Stimulated activated naive CD4-positive, alpha-beta T cell treated with Interleukin-2 at 50 U/mL for 16 hours (primary cell): ENCODE measurements at regions not wholly inside any gene's neighbourhood (a gene's known extent, or its start where the extent isn't known, plus 50 kb on each side); places are given as distances from the start of the nearest gene placed in this dataset.
"Not testable (repeated sequence)": the region's sequence is repeated elsewhere in the genome, so short reads cannot be mapped to it uniquely, and the experiment has no call there.

Source experiments
- DNase-seq: peaks from one replicate; lab custom pipeline; 2025; lab: John Stamatoyannopoulos, UW

DNA sequence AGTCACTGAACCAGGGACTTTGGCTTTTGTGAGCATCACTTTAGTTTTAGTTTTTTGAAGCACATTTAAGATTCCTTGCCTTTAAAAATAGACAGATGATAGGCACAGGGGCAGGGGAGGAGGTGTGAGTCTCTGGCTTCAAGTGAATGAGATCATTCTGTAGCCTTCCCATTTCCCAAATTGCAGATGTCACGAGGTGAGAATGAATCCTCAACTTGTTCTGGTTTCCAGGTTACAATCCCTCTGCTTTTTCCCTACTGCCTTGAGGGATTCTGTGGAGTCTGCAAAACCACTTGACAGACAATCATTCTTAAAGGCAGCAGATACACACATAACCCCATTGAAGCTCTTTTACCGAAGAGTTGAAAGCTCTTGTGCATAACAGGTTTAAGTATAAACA lies 332.4 kb downstream of the DMAC1 start:
- DNase-seq: no peak

DNA sequence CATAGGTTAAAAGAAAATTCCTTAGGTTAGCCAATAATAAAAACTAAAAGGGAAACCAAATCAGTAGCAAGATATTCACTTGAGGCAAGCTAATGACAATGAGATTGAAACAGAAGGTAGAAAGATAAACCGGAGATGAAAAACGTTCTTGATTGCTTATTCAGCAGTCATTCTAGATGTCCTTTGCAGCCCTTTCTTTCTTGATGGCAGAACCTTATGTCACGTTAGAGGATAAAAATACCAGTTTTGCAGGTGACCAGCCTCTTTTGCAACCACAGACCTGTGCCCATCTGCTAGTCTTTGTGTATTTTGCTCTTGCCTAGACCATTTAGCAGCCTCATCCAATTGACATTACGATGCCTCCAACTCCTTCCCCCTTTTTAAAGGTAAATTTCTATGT lies 337.8 kb downstream of the DMAC1 start:
- DNase-seq: no peak

DNA sequence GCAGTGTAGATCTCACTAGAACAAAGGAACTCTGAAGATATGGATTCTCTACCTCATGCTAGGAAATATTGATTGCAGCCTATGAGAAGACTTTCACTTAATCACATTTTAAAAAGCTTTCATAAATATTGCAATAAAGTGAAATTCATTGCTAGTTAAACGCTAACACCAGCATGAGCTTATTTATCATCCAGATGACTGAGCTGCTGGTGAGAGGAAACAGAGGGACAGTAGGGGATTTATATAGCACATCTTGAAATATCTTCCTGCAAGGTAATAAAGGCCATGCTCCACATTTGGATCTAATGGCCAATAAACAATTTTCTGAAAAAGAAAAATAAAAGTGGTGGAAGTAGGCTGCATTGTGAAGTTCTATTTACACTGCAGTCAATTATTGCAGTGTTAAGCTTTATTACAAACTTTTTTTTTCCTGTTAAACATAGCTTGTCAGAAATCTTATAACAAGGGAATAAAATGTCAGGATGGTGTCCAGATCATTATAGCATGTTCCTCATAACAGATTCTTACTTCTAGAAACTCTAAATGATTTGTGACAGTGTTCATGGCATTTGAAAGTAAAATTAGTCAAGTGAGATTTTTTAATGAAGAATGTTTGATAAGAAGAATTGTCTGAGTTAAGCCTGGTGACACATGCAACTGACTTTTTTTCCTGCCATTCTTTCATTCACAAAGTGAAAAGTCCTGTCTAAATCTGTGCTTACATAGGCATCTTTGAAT lies 342.6 kb downstream of the DMAC1 start:
- DNase-seq: no peak

DNA sequence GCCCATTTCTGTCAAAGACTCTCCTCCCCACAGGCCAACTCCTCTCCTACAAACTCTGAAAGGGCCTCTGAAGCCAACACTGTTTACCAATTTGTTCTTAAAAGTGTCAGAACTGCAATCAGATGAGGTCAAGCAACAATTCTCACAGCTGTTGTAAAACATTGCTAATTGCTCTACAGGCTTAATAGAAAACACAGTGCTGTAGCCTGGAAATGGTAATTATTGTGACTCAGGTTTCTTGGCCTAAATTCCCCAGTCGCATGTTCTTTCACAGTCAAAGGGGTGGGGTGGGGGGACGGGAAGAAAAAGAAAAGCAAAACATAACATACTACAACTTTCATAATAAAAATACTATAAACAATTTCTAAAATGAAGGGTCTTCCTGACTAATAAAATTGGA lies 343.2 kb downstream of the DMAC1 start:
- DNase-seq: no peak

DNA sequence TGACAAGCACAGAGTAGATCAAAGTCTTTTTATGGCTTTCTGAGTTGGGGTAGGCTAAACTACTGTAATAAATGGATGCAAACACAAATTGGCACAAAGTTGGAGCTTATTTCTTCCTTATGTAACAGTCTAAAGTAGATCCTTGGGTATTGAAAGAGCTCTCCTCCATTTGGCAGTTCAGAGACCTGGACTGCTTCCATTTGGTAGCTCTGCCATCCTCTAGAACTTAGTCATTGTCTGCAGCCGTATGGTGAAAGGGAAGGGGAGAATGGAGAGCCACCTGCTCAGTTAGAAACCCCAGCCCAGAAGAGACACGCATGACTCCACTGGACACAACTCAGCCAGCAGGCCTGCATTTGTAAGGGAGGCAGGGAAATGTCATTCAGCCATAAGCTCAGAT lies 345.0 kb downstream of the DMAC1 start:
- DNase-seq: no peak

DNA sequence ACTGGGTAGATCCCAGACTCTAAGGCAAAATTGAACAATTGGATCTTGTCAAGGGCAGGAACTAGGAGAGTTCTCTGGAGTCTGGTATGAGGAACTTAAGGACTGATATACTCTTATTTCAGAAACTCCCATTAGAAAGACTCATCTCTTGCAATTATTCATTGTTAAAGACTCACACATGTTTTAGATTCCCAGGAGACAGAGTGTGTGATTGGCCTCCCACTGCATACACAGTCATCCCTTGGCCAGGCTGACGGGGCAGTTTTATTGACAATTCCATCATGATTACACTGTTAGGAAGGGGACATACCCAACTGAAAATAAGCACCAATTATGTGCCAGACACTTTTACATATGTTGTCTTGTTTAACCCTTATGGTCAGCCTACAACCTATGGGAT lies 347.2 kb downstream of the DMAC1 start:
- DNase-seq: no peak

DNA sequence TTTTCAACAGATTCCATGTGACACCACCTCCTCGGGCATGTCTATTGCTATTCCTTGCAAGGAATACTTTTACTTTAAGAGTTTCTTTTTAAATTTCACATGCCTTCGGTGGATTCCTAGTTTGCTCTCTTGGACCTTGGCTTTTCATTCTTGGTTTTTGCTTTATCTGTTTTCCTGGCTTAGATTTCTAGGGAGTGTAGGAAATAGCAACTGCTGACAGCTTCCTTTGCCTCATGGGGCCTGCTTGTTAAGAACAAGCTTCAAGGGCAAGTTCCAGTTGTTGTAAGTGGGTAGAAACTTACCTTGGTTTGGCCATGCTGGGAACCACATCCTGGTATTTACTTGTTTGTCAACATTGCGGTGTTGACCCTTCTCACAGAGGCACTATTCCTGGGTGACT lies 348.5 kb downstream of the DMAC1 start:
- DNase-seq: no peak

DNA sequence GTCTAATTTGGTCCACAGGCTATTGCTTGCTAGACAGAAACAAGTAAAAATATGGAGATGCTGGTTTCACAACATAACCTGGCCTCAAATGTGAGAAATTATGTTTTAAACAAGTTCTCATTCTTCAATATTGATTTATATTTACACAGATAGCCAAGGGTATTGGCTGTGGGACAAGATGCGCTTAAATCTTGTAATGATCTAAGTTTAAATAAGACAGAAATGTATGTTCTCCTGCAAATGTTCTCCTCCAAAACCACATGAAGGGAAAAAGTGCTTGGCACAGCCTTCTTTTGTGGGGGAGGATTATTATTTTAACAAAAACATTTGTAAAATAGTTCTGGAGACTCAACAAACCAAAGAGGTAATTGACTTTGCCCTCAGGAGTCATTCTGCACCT lies 356.0 kb downstream of the DMAC1 start:
- DNase-seq: no peak

DNA sequence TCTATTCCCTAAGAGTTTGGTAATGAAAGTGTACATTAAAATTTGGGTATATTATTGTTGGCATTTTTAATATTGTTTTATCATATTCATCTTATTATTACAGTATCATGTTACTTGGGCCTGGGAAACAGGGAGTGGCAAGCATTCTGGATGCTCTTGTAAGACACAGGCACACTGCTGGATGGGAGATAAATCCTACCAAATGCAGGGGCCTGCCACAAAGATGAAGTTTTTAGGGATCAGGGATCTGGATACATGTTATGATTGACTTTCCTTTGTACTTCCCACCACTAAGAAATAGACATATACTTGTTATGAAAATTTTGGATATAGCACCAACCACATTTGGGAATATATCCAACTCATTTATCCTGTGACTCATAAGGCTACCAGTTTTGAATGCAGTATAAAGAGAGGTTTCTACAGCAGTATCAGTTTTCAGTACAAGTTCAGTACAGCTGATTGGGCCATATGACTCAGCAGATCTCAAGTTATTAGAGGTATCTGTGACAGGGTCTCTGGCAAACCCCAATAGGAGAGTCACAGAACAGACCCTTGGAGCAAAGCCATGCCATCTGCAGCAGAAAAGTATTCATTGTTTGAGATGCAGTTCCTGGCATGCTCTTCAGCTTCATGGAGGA lies 360.1 kb downstream of the DMAC1 start:
- DNase-seq: no peak

DNA sequence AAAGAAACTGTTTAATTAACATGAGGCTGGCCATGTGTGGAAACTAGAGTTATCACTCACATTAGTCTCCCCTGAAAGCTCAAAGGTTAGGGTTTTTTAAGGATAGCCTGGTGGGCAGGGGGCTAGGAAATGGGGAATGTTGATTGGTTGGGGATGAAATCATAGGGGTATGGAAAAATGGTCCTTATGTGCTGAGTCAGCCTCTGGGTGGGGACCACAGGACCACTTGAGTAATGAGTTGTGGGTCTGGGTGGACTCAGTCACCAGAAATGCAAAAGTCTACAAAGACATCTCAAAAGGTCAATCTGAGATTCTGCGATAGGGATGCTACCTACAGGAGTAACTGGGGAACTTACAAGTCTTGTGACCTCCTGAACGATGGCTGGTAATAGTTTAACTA lies 362.8 kb downstream of the DMAC1 start:
- DNase-seq: no peak

DNA sequence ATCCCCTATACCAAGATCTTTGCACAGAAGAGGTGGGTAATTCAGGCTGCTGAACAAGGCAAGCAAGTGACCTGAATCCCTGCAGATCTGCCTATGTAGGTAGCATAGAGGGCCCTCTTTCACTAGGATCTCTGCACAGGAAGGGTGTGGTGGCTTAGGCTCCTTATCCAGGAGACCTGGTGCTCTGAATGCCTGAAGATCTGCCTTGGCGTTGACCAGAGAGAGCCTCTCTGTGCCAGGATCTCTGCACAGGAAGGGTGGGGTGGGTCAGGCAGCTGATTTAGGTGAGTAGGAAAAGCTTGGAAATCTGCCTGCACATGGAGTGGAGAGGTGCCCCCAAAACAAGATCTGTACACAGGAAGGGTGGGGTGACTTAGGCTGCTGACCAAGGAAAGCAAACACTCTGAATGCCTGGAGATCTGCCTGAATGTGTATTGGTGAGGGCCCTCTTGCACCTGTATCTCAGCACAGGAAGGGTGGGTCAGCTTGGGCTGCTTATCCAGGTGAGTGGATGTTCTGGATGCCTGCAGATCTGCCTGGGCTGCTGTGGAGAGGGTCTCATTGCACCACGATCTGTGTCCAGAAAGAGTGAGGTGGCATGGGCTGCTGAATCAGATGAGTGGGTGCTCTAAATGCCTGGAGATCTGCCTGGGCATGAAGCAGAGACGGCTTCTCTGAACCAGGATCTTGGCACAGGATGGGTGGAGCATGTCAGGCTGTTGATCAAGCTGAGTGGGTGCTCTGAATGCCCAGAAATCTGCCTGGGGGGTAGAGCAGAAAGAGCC lies 365.9 kb downstream of the DMAC1 start:
- DNase-seq: no peak

DNA sequence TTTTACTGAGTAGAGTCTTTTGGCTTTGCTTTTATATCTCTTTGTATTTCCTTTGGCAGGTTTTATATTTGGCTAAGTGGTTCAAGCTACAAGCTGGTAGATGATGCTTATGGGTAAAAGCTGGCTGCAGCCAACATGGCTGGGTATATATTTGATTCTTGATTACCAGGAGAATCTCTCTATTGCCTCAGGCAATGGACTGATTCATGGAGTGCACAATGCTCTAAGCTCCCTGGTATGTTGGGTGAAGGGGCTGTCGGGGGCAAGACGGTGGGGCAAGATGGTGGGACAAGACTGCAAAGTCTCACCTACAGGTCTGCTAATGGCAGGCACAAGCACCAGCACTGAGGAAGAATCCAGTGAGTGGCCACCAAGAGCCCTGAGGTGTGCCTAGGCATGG lies 366.6 kb downstream of the DMAC1 start:
- no peak for DNase-seq

DNA sequence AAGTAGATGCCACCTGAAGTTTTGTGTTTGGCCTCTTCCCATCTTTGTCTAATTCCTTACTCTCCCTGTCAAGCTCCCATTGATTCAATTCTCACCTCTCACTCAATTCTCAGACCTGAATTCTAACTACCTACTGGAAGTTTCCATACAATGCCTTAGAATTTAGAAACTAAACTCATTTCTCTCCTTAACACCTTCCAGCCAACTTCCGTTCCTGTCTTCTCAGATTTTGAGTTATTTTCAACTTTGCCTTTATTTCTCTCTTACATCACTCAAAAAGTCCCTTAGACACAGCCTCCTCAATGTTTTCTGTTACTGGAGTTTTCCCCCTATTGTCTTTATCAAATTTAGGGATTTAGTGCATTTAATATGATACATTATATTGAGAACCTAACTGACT lies 382.2 kb downstream of the DMAC1 start:
- DNase-seq: not testable (repeated sequence)

DNA sequence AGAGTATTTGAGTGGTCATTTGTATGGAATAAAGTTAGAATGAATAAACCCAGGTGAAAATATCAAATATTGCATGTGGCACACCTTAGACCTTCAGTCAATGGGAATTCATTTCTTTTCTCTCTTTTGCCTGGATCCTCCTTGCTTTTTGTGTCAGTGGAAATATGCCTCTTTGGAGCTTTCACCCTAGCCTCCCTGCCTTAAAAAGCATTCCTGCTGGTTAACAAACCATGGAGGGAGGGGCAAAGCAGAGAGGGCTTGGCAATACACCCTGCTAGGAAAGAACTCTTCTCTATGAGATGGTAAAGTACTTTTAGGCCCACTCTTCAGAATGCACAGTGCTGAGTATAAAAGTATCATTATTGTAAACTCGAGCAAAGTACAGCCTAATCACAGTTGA lies 383.7 kb downstream of the DMAC1 start:
- DNase-seq: no peak

DNA sequence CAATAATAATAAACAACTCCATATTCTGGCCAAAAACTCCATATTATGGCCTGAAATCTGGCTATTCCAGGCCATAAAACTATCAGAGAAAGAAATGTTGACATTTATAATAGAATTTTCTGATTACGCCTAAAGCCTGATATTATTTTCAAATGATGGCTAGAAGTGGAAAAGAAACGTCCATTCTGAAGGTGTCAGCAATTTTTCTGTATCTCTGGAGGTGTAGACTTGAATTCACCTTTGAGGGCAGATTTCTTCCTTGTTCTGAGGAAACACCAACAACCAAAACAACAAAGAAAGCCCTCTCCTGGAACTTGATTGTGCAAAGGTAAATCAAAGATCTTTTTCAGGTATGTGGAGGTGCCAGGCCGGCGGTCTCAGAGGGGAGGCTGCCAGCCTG lies 390.7 kb downstream of the DMAC1 start:
- no peak for DNase-seq

DNA sequence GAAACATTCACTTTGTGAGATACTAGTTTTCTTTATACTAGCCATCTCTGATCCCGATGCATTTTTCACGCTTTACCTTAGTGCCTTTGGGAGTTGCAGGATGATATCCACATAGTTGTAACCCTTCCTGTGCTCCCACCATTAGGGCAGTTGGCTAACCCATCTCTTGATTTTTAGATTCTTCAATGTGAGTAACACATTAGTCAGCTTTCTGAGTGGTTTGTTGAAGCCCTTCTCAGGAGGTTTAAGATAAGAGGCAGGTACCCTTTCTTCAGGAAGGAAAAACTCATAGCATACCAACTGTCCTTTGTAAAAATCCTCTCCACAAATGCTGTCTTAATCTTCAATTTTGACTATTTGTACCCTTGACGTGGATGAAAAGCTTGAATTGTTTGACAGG lies 392.3 kb downstream of the DMAC1 start:
- no peak for DNase-seq

DNA sequence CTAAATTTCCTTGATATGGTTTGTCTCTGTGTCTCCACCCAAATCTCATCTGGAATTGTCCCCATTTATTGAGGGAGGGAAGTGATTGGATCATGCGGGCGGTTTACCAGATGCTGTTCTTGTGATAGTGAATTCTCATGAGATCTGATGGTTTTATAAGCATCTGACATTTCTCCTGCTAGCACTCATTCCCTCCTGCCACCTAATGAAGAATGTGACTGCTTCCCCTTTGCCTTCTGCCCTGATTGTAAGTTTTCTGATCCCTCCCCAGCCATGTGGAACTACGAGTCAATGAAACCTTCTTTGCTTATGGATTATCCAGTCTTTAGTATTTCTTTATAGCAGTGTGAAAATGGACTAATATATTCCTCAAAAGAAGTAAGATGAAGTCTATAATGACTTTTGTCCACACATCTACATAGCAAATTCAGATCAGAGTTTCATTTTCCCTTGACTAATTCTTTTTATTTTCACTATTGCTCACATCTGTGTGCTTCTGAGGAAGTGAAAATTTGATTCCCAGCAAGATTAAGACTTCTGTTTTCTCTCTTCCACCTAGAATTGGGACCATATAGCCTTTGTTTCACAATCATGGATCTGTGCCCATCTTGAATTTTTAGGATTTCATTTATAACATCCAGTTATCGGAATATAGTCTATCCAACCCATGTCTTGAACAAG lies 393.5 kb downstream of the DMAC1 start:
- no peak for DNase-seq

DNA sequence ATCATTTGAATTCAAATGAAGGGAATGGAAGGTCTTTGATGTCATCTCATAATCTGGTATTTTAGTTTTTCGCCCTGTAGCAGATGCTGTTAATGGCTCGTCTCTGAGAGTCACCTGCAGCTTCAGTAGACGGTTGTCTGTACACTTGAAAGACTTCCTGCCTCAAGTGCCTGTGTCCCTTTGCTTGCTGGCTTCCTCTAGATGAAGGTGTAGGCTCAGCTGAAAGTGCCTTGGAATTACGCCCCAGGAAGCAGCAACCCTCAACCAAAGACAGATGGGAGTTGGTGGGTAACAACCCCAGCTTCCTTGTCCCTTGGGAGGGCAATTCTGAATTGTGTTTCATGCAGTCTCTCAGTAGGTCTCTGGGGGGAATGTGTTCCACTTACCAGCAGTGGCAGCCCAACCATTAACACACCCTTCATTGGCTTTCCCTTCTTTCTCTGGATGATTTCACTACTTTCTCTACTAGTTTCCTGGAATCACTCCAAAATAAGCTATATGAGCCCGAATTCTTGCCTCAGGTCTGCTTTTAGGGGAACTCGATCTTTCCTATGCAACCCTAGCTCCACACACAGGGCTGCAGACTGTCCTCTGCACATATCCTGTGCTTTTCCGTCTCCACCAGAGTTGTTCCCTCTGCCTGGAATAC lies 395.6 kb downstream of the DMAC1 start:
- no peak for DNase-seq

DNA sequence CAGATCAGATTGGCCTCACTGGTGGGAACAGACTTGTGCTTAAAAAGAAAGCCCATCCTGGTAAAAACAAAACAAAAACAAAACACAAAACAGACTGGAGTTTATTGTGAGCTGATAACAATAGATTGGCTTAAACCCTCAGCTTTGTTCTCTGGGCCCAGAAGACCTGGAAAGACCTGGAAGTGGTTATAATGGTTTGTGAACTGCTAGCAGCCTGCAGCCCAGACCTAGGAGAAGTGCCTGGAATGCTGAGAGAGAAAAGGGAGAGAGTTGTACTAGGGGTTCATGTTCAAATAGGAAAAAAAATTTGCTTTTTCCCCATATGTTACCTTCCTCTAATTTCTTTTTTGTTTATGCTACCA lies 396.6 kb downstream of the DMAC1 start:
- DNase-seq: no peak

DNA sequence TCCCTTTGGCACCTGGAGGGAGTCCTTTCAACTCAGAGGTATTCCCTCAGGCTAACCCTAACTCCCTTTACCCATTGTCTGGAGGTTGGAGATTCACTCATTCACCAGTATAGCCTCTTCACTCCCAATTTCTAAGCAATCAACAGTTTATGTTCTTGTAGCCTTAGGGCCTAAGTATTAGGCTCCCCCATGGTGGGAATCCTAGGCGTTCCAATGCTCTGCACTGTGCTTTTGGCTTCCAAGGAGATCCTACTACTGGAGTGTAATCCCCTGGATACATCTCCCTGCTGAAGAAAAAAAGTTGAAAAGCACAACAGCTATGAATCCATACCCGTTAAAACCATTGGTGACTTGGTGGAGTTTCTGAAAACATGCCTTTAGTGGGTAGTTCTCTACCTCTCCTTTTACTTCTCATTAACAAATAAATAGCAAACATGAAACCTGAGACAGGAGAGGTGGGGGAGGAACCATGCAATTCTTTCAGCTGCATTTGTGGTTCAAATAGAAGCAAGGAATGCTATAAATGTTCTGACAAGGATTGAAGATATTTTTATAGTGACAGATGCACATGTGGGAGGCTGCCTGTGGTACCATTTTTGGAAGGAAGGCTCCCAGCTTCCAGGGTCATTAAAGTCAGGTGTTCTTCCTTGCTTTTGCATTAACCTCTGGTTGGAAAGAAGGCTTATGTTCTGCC lies 397.1 kb downstream of the DMAC1 start:
- DNase-seq: no peak

DNA sequence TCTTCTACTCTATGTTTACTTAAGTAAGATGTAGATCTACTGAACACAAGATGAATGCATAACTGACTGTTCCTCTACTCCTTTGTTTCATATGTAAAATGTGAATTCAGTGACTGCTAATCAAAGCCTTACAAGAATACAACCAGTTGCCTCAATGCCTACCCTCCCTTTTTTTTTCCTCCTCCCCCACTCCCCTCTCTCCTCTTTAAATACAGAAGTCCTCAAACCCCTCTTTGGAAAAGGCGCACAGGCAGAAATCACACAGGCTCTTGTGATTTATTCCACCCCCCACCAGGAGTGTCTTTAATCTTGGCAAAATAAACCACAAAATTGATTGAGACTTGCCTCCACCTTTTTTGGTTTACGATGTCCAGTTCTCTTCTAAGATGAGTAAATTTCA lies 398.5 kb downstream of the DMAC1 start:
- no peak for DNase-seq
